ENCODE measurements at regions not wholly inside any gene's neighbourhood (a gene's known extent, or its start where the extent isn't known, plus 50 kb on each side); places are given as distances from the start of the nearest gene placed in this dataset.
A peak's percentile ranks its signal among the peaks of the same experiment; 100 is the strongest.
"Not testable (repeated sequence)": the region's sequence is repeated elsewhere in the genome, so short reads cannot be mapped to it uniquely, and the experiment has no call there.

GRCh38 chr4:9695994-9696393 is 85.4 kb upstream of the DRD5 start:
- H3K9ac ChIP-seq; H3K27ac ChIP-seq; H3K4me1 ChIP-seq; H3K4me2 ChIP-seq (ENCODE audit: low read length); H2AFZ ChIP-seq; H3K9me3 ChIP-seq (ENCODE audit: control insufficient read depth, low read length); H3K4me3 ChIP-seq (ENCODE audit: low read depth, low read length); H3K27me3 ChIP-seq (ENCODE audit: control insufficient read depth, insufficient read depth, low read length); H3K79me2 ChIP-seq; H3K36me3 ChIP-seq (ENCODE audit: control insufficient read depth, insufficient read depth, low read length): not testable (repeated sequence)
- peak; percentile 32 for TF ChIP-seq CTCF (IDR thresholded peaks at IDR 0.05)

GRCh38 chr4:9696561-9696960 is 84.9 kb upstream of the DRD5 start:
- H3K4me3 ChIP-seq (ENCODE audit: low read depth, low read length); H3K79me2 ChIP-seq; H3K9me3 ChIP-seq (ENCODE audit: control insufficient read depth, low read length); H3K27me3 ChIP-seq (ENCODE audit: control insufficient read depth, insufficient read depth, low read length); H2AFZ ChIP-seq; H3K36me3 ChIP-seq (ENCODE audit: control insufficient read depth, insufficient read depth, low read length); H3K27ac ChIP-seq; H3K4me1 ChIP-seq; H3K9ac ChIP-seq; H3K4me2 ChIP-seq (ENCODE audit: low read length): not testable (repeated sequence)

GRCh38 chr4:9702019-9702418 is 79.4 kb upstream of the DRD5 start:
- H2AFZ ChIP-seq; H3K4me2 ChIP-seq (ENCODE audit: low read length): not testable (repeated sequence)

GRCh38 chr4:9702696-9703095 is 78.7 kb upstream of the DRD5 start:
- not testable (repeated sequence) for H3K27ac ChIP-seq; H3K9ac ChIP-seq; H3K36me3 ChIP-seq (ENCODE audit: control insufficient read depth, insufficient read depth, low read length)

More at GRCh38 chr4:9702019-9702418, 79.4 kb upstream of the DRD5 start:
- H3K4me1 ChIP-seq; H3K4me3 ChIP-seq (ENCODE audit: low read depth, low read length); H3K27me3 ChIP-seq (ENCODE audit: control insufficient read depth, insufficient read depth, low read length); H3K27ac ChIP-seq; H3K79me2 ChIP-seq; H3K9ac ChIP-seq; H3K36me3 ChIP-seq (ENCODE audit: control insufficient read depth, insufficient read depth, low read length); H3K9me3 ChIP-seq (ENCODE audit: control insufficient read depth, low read length): not testable (repeated sequence)

GRCh38 chr4:9703391-9703790 is 78.0 kb upstream of the DRD5 start:
- Histone ChIP-seq H3K4me3 (ENCODE audit: low read depth, low read length) (no peak overlapping the region), H3K27me3 (ENCODE audit: control insufficient read depth, insufficient read depth, low read length) (no peaks in the 10 kb centered on the region), H3K36me3 (ENCODE audit: control insufficient read depth, insufficient read depth, low read length) (no peaks in the 10 kb centered on the region), H3K4me1 (no peaks in the 10 kb centered on the region), H3K79me2 (no peaks in the 10 kb centered on the region), H3K27ac (no peak overlapping the region), H3K9ac (no peak overlapping the region), H3K9me3 (ENCODE audit: control insufficient read depth, low read length) (no peaks in the 10 kb centered on the region), H2AFZ (no peak overlapping the region), H3K4me2 (ENCODE audit: low read length) (no peak overlapping the region)
- TF ChIP-seq CTCF (IDR thresholded peaks at IDR 0.05): peak; percentile 62

More at GRCh38 chr4:9702696-9703095, 78.7 kb upstream of the DRD5 start:
- H3K4me2 ChIP-seq (ENCODE audit: low read length); H3K4me1 ChIP-seq; H3K27me3 ChIP-seq (ENCODE audit: control insufficient read depth, insufficient read depth, low read length); H3K79me2 ChIP-seq; H2AFZ ChIP-seq; H3K4me3 ChIP-seq (ENCODE audit: low read depth, low read length); H3K9me3 ChIP-seq (ENCODE audit: control insufficient read depth, low read length): not testable (repeated sequence)

GRCh38 chr4:9704126-9704525 is 77.3 kb upstream of the DRD5 start:
- not testable (repeated sequence) for H3K4me2 ChIP-seq (ENCODE audit: low read length); H3K27ac ChIP-seq; H2AFZ ChIP-seq; H3K9me3 ChIP-seq (ENCODE audit: control insufficient read depth, low read length); H3K9ac ChIP-seq; H3K79me2 ChIP-seq; H3K27me3 ChIP-seq (ENCODE audit: control insufficient read depth, insufficient read depth, low read length); H3K36me3 ChIP-seq (ENCODE audit: control insufficient read depth, insufficient read depth, low read length); H3K4me3 ChIP-seq (ENCODE audit: low read depth, low read length); H3K4me1 ChIP-seq
